Iris pigment epithelial cell (primary cell): ENCODE measurements at regions not wholly inside any gene's neighbourhood (a gene's known extent, or its start where the extent isn't known, plus 50 kb on each side); places are given as distances from the start of the nearest gene placed in this dataset.

Experiments used
- DNase-seq: peaks from one replicate; pipeline ENCODE4 v3.0.0-alpha.2; 2011; ENCODE audit warnings: low read depth

DNA sequence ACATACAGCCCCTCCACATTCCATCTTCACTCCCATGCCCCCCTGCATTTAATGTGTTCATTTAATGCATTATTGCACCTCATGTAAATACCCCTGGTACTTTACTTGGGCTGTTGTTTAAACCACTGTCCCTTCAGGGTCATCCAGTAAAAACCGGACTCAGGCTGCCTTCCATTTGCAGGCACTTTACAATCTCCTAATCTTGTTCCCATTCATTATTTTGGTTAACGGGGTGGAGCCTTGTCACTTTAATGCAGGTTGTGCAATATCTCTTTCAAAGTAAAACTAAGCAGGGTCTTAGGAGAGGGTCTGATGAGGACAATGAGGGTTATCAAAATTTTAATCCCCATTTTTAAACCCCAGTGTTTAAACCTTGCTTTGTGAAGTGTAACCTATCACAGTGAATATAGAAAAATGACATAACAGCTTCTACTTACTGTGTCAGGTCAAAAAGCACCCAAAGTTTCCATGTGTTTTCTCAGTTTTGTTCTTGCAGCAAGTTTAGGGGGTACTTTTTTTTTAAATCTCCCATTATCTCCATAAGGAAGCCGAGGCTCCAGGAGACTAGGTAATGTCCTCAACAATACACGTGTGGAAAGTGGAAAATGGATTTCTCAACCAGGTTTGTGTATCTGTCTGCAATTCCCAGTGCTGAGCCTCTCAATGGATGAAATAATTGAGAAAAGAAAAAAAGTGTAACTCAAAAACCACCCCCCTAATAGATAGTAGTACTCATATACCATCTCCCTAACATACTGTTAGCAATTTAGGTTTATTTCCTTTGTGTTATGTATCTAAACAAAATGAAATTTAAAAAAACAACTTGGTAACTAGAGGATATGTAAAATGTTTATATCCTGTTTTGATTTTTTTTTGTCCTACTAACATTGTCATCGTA, 54.2 kb upstream of the SPRY4 start:
- DNase-seq: no peak

DNA sequence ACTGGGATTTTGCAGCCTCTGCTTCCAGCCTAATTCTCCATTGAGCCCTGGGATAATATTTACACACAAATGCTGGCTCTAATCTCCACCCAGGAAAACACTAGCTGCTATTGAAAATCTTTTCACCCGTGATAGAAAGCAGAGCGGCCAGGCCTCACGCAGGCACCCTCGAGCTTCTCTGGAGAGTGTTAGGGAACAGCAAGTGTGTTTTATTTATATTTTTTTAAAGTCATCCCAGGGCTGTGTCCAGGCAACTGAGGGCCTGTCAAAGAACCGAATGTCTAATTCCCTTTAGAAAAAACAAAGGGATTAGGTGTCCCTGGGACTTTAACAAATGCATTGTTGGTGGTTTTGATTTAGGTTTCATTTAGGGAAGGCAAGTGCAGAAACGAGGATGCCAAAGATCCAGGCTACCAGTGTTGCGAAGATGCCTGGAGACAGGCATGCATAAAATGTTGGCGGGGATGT, 51.2 kb upstream of the SPRY4 start:
- DNase-seq: peak; percentile 21
